ENCODE measurements at regions not wholly inside any gene's neighbourhood (a gene's known extent, or its start where the extent isn't known, plus 50 kb on each side); places are given as distances from the start of the nearest gene placed in this dataset.

- H3K27me3 ChIP-seq (ENCODE audit: control insufficient read depth in 1 of 2, insufficient read depth in 2 of 2, low read length in 2 of 2), result no peaks in the 10 kb centered on the region
- H3K4me3 ChIP-seq (ENCODE audit: low read depth in 1 of 2, low read length in 2 of 2), result no peak overlapping the region
- no peak overlapping the region for H3K9ac ChIP-seq (ENCODE audit: low read length)
- H3K27ac ChIP-seq (ENCODE audit: low read depth, low read length), result no peak overlapping the region
- H3K36me3 ChIP-seq (ENCODE audit: insufficient read depth, low read length), result no peaks in the 10 kb centered on the region
- no peaks in the 10 kb centered on the region for H3K4me1 ChIP-seq (ENCODE audit: insufficient read depth, low read length)
- H3K9me3 ChIP-seq (ENCODE audit: low read length), result no peaks in the 10 kb centered on the region
These were observed 153.9 kb downstream of the ZNF518B start for GRCh38 chr4:10303291-10303690.

GRCh38 chr4:10302096-10302495 lies 155.1 kb downstream of the ZNF518B start:
- H3K27ac ChIP-seq (ENCODE audit: low read depth, low read length), result no peak overlapping the region
- no peak overlapping the region for H3K4me3 ChIP-seq (ENCODE audit: low read depth in 1 of 2, low read length in 2 of 2)
- H3K36me3 ChIP-seq (ENCODE audit: insufficient read depth, low read length), result no peaks in the 10 kb centered on the region
- no peaks in the 10 kb centered on the region for H3K4me1 ChIP-seq (ENCODE audit: insufficient read depth, low read length)
- H3K9ac ChIP-seq (ENCODE audit: low read length), result no peak overlapping the region
- no peaks in the 10 kb centered on the region for H3K9me3 ChIP-seq (ENCODE audit: low read length)
- no peaks in the 10 kb centered on the region for H3K27me3 ChIP-seq (ENCODE audit: control insufficient read depth in 1 of 2, insufficient read depth in 2 of 2, low read length in 2 of 2)

GRCh38 chr4:10299601-10300000 lies 157.6 kb downstream of the ZNF518B start:
- Histone ChIP-seq H3K9me3 (ENCODE audit: low read length) (no peaks in the 10 kb centered on the region), H3K27ac (ENCODE audit: low read depth, low read length) (no peak overlapping the region), H3K9ac (ENCODE audit: low read length) (no peak overlapping the region), H3K4me1 (ENCODE audit: insufficient read depth, low read length) (no peaks in the 10 kb centered on the region), H3K4me3 (ENCODE audit: low read depth in 1 of 2, low read length in 2 of 2) (no peak overlapping the region), H3K27me3 (ENCODE audit: control insufficient read depth in 1 of 2, insufficient read depth in 2 of 2, low read length in 2 of 2) (no peaks in the 10 kb centered on the region), H3K36me3 (ENCODE audit: insufficient read depth, low read length) (no peaks in the 10 kb centered on the region)

- no peaks in the 10 kb centered on the region for H3K27me3 ChIP-seq (ENCODE audit: control insufficient read depth in 1 of 2, insufficient read depth in 2 of 2, low read length in 2 of 2)
- no peaks in the 10 kb centered on the region for H3K36me3 ChIP-seq (ENCODE audit: insufficient read depth, low read length)
- no peak overlapping the region for H3K27ac ChIP-seq (ENCODE audit: low read depth, low read length)
- H3K4me1 ChIP-seq (ENCODE audit: insufficient read depth, low read length), result no peaks in the 10 kb centered on the region
- H3K9ac ChIP-seq (ENCODE audit: low read length), result no peak overlapping the region
- no peaks in the 10 kb centered on the region for H3K9me3 ChIP-seq (ENCODE audit: low read length)
- no peak overlapping the region for H3K4me3 ChIP-seq (ENCODE audit: low read depth in 1 of 2, low read length in 2 of 2)
These were observed 158.5 kb downstream of the ZNF518B start for GRCh38 chr4:10298681-10299080.

DNA sequence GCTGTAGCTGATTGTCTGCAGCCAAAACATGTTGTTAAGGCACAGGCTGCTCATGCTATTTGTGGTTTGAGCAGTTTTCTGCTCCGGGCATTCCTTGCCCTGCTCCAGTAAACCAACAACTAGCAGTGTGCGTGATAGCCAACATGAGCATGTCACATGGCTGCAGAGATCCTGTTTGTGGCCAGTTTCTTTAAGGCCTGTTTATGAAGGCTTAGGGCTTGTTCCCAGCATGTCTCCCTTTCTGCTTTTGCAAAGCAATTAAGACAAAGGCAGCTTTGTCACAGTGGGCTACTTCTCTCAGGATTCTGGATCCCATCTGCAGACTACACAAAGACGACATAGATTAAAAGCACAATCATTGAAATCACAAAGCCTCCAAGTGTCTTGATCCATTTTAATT lies 160.5 kb downstream of the ZNF518B start:
- H3K9ac ChIP-seq (ENCODE audit: low read length), result no peak overlapping the region
- no peaks in the 10 kb centered on the region for H3K27me3 ChIP-seq (ENCODE audit: control insufficient read depth in 1 of 2, insufficient read depth in 2 of 2, low read length in 2 of 2)
- no peak overlapping the region for H3K27ac ChIP-seq (ENCODE audit: low read depth, low read length)
- no peak overlapping the region for H3K4me3 ChIP-seq (ENCODE audit: low read depth in 1 of 2, low read length in 2 of 2)
- H3K9me3 ChIP-seq (ENCODE audit: low read length), result no peaks in the 10 kb centered on the region
- no peaks in the 10 kb centered on the region for H3K4me1 ChIP-seq (ENCODE audit: insufficient read depth, low read length)
- H3K36me3 ChIP-seq (ENCODE audit: insufficient read depth, low read length), result no peaks in the 10 kb centered on the region

- Histone ChIP-seq H3K4me3 (ENCODE audit: low read depth in 1 of 2, low read length in 2 of 2) (no peak overlapping the region), H3K4me1 (ENCODE audit: insufficient read depth, low read length) (no peaks in the 10 kb centered on the region), H3K36me3 (ENCODE audit: insufficient read depth, low read length) (no peaks in the 10 kb centered on the region), H3K27ac (ENCODE audit: low read depth, low read length) (no peak overlapping the region), H3K9ac (ENCODE audit: low read length) (no peak overlapping the region), H3K9me3 (ENCODE audit: low read length) (no peaks in the 10 kb centered on the region), H3K27me3 (ENCODE audit: control insufficient read depth in 1 of 2, insufficient read depth in 2 of 2, low read length in 2 of 2) (no peaks in the 10 kb centered on the region)
These were observed 161.9 kb downstream of the ZNF518B start for GRCh38 chr4:10295301-10295700.

DNA sequence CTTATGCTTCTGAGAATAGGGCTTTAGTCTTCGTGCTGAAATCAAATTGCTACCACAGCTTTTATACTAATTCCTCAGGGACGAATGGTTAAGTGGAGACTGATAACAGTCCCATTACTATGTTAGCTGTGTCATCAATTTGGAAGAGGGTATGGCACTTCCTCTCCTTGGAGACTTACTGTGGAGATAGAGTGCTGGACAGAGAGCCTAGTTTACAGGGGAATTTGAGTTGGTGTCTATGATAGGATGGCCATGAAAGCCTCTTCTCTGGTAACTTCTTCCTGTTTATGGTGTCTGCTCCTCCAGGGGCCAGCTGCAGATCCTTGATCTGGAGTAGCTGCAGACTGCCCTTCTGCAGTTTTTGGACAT lies 167.7 kb downstream of the ZNF518B start:
- Histone ChIP-seq H3K27me3 (ENCODE audit: control insufficient read depth in 1 of 2, insufficient read depth in 2 of 2, low read length in 2 of 2) (no peaks in the 10 kb centered on the region), H3K27ac (ENCODE audit: low read depth, low read length) (no peak overlapping the region), H3K9me3 (ENCODE audit: low read length) (no peaks in the 10 kb centered on the region), H3K4me1 (ENCODE audit: insufficient read depth, low read length) (no peaks in the 10 kb centered on the region), H3K36me3 (ENCODE audit: insufficient read depth, low read length) (no peaks in the 10 kb centered on the region), H3K4me3 (ENCODE audit: low read depth in 1 of 2, low read length in 2 of 2) (no peak overlapping the region), H3K9ac (ENCODE audit: low read length) (no peak overlapping the region)

GRCh38 chr4:10288830-10289537 lies 168.2 kb downstream of the ZNF518B start:
- no peak overlapping the region for H3K9ac ChIP-seq (ENCODE audit: low read length)
- no peaks in the 10 kb centered on the region for H3K4me1 ChIP-seq (ENCODE audit: insufficient read depth, low read length)
- no peak overlapping the region for H3K4me3 ChIP-seq (ENCODE audit: low read depth in 1 of 2, low read length in 2 of 2)
- H3K36me3 ChIP-seq (ENCODE audit: insufficient read depth, low read length), result no peaks in the 10 kb centered on the region
- H3K27me3 ChIP-seq (ENCODE audit: control insufficient read depth in 1 of 2, insufficient read depth in 2 of 2, low read length in 2 of 2), result no peaks in the 10 kb centered on the region
- no peak overlapping the region for H3K27ac ChIP-seq (ENCODE audit: low read depth, low read length)
- H3K9me3 ChIP-seq (ENCODE audit: low read length), result no peaks in the 10 kb centered on the region

DNA sequence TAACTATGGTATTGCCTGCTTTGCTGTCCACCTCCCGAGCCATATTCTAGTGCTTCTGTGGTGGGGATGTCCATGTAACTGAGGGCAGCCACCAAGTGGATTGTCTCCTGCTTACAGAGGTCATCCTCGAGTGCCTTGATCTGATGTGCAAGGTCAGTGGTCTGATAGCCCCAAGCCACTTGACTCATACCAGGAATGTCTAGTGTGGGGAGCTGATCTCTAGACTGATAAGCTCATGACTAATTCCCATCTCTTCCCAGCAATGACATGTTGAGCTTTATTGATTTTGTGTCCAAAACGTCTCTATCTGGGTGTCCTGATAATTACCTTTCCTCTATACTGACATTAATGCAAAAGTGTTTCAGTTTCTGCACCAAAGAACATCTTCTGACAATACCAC lies 168.4 kb upstream of the WDR1 start:
- no peak overlapping the region for H3K9ac ChIP-seq (ENCODE audit: low read length)
- no peaks in the 10 kb centered on the region for H3K4me1 ChIP-seq (ENCODE audit: insufficient read depth, low read length)
- no peaks in the 10 kb centered on the region for H3K9me3 ChIP-seq (ENCODE audit: low read length)
- no peak overlapping the region for H3K4me3 ChIP-seq (ENCODE audit: low read depth in 1 of 2, low read length in 2 of 2)
- no peaks in the 10 kb centered on the region for H3K36me3 ChIP-seq (ENCODE audit: insufficient read depth, low read length)
- H3K27ac ChIP-seq (ENCODE audit: low read depth, low read length), result no peak overlapping the region
- no peaks in the 10 kb centered on the region for H3K27me3 ChIP-seq (ENCODE audit: control insufficient read depth in 1 of 2, insufficient read depth in 2 of 2, low read length in 2 of 2)

DNA sequence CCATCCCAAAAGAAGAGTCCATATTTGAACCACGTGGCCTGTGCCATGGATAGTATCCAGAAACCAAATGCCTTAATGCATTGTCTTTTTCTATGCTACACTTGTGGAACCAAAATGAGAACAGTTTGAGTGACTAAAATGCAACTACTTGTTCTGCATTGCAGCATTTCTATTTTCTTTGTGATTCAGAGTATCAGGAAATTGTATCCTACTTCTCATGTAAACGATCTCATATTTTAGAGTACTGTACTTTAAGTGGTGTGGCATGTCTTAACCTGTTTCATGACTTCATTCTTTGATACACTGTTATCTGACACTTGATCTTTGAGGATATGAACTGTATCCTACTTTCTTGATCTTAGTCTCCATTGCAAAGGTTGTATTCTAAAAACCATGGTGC lies 167.2 kb upstream of the WDR1 start:
- no peaks in the 10 kb centered on the region for H3K27me3 ChIP-seq (ENCODE audit: control insufficient read depth in 1 of 2, insufficient read depth in 2 of 2, low read length in 2 of 2)
- H3K27ac ChIP-seq (ENCODE audit: low read depth, low read length), result no peak overlapping the region
- no peak overlapping the region for H3K4me3 ChIP-seq (ENCODE audit: low read depth in 1 of 2, low read length in 2 of 2)
- no peaks in the 10 kb centered on the region for H3K4me1 ChIP-seq (ENCODE audit: insufficient read depth, low read length)
- H3K9ac ChIP-seq (ENCODE audit: low read length), result no peak overlapping the region
- H3K36me3 ChIP-seq (ENCODE audit: insufficient read depth, low read length), result no peaks in the 10 kb centered on the region
- no peaks in the 10 kb centered on the region for H3K9me3 ChIP-seq (ENCODE audit: low read length)

DNA sequence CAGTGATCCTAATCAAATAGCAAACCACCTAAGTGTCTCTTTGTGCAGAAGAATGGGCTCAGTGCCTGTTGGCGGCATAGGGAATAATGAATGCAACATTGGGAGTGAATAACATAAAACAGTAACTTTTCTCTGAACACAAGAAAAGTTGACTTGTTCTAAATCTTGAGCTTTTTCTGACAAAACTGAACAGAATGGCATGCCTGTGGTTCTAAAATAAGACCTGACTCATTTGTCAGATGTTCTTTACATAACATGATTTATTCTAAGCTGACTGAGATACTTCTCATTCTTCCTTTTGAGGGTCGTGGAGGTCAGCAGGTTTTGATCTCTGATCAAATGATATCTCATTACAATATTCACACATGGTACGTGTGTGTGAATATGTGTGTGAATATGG lies 165.4 kb upstream of the WDR1 start:
- Histone ChIP-seq H3K9ac (ENCODE audit: low read length) (no peak overlapping the region), H3K9me3 (ENCODE audit: low read length) (no peaks in the 10 kb centered on the region), H3K36me3 (ENCODE audit: insufficient read depth, low read length) (no peaks in the 10 kb centered on the region), H3K27ac (ENCODE audit: low read depth, low read length) (no peak overlapping the region), H3K27me3 (ENCODE audit: control insufficient read depth in 1 of 2, insufficient read depth in 2 of 2, low read length in 2 of 2) (no peaks in the 10 kb centered on the region), H3K4me1 (ENCODE audit: insufficient read depth, low read length) (no peaks in the 10 kb centered on the region), H3K4me3 (ENCODE audit: low read depth in 1 of 2, low read length in 2 of 2) (no peak overlapping the region)

GRCh38 chr4:10279261-10279660 lies 162.7 kb upstream of the WDR1 start:
- no peaks in the 10 kb centered on the region for H3K36me3 ChIP-seq (ENCODE audit: insufficient read depth, low read length)
- no peaks in the 10 kb centered on the region for H3K27me3 ChIP-seq (ENCODE audit: control insufficient read depth in 1 of 2, insufficient read depth in 2 of 2, low read length in 2 of 2)
- H3K4me3 ChIP-seq (ENCODE audit: low read depth in 1 of 2, low read length in 2 of 2), result no peak overlapping the region
- H3K27ac ChIP-seq (ENCODE audit: low read depth, low read length), result no peak overlapping the region
- no peak overlapping the region for H3K9ac ChIP-seq (ENCODE audit: low read length)
- H3K4me1 ChIP-seq (ENCODE audit: insufficient read depth, low read length), result no peaks in the 10 kb centered on the region
- H3K9me3 ChIP-seq (ENCODE audit: low read length), result no peaks in the 10 kb centered on the region
